Ishikawa (cell line): ENCODE measurements at regions not wholly inside any gene's neighbourhood (a gene's known extent, or its start where the extent isn't known, plus 50 kb on each side); places are given as distances from the start of the nearest gene placed in this dataset.

Source experiments
- YY1 ChIP-seq: IDR thresholded peaks from 2 replicates; pipeline ENCODE4 v1.6.1; 2012; ENCODE audit warnings: low read depth
- ZBTB7A ChIP-seq: IDR thresholded peaks from 2 replicates; pipeline ENCODE4 v1.6.1; 2012; ENCODE audit warnings: low read depth

- no peak for TF ChIP-seq ZBTB7A
- TF ChIP-seq YY1: no peak
Observed at GRCh38 chr2:204282525-204282924, 262.8 kb upstream of the PARD3B start.
